ENCODE measurements at regions not wholly inside any gene's neighbourhood (a gene's known extent, or its start where the extent isn't known, plus 50 kb on each side); places are given as distances from the start of the nearest gene placed in this dataset.
A peak's percentile ranks its signal among the peaks of the same experiment; 100 is the strongest.

DNA sequence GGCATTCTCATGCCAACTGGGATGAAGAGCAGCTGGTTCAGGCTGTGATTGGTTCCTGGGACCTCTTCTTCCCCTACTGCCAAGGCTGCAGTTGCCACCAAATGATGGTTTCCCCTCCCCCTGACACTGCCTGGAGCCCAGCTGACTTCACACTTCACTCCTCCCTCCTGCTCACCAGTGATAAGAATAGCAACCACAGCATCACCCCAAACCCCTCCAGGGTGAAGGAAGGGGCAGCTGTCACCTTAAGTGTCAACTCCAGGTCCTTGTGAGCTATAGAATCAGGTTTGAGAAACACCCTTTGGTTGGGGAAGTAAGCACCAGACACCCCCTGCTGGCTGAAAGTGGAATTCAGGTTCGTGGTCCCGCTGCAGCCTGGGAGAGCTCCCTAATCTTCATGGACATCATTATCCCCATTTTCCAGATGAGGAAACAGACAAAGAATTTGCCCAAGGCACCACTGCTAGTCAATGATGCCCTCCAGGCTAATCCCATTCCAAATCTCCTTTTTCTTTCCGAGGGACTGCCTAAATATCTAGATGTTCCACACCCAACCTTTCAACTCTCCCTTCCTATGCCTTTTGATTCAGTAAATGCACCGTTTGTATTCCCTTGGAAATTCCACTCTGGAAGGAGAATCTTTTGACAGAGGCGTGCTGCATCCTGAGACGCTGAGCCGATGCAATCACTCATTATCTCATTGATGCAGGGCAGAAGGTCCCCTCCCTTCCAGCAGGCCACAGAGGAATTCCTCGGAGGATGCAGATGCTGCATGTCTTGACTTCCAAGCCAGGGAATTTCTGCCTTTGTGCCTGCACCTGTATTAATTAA is 50.6 kb upstream of the UQCRFS1 start:
- TF ChIP-seq, protein P1, sequence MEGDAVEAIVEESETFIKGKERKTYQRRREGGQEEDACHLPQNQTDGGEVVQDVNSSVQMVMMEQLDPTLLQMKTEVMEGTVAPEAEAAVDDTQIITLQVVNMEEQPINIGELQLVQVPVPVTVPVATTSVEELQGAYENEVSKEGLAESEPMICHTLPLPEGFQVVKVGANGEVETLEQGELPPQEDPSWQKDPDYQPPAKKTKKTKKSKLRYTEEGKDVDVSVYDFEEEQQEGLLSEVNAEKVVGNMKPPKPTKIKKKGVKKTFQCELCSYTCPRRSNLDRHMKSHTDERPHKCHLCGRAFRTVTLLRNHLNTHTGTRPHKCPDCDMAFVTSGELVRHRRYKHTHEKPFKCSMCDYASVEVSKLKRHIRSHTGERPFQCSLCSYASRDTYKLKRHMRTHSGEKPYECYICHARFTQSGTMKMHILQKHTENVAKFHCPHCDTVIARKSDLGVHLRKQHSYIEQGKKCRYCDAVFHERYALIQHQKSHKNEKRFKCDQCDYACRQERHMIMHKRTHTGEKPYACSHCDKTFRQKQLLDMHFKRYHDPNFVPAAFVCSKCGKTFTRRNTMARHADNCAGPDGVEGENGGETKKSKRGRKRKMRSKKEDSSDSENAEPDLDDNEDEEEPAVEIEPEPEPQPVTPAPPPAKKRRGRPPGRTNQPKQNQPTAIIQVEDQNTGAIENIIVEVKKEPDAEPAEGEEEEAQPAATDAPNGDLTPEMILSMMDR (IDR thresholded peaks at IDR 0.05; ENCODE audit: insufficient read depth, low read length): peak; percentile 83
- DNase-seq (ENCODE audit: low read depth): peak; percentile 55
- no peak overlapping the region for H3K4me3 ChIP-seq (ENCODE audit: low read depth, low read length)

DNA sequence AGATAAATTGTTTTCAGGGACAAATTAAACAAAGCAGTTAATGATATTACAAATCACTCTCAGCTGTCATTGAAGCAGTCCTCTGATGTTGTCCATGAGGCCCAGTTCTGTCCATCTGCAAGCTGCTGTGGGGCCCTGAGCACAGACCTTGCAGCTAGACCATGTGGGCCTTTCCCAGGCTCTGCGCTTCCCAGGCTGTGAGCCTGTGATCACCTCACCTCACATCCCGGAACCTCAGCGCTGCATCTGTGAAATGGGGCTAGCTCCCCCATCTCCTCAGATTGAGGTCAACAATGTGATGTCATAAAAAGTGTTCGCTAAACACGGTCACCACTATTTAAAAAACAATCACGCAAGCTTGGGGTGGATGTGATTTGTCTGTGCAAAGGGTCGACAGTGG is 51.9 kb upstream of the UQCRFS1 start:
- TF ChIP-seq, protein P1 (IDR thresholded peaks at IDR 0.05; ENCODE audit: insufficient read depth, low read length): no peak
- H3K4me3 ChIP-seq (ENCODE audit: low read depth, low read length): no peak overlapping the region
- DNase-seq (ENCODE audit: low read depth): no peak

DNA sequence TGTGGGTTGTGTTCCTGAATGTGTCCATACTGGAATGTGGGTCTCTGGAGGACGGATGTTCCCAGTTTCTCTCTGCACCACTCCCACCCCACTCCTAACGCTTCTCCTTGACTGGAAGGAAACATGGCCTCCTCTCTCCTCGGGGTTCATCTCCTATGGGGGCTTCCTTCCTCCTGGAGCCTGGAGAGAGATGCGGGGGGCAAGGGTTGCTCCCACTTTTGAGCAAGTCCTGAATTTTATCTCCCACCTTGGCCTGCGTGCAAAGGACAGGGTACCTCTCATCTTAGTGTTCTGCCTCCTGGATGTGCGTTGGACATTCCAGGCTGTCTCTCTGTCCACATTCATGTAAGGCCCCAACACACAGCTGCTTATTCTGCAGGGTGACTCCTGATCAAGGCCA is 52.5 kb upstream of the UQCRFS1 start:
- no peak for DNase-seq (ENCODE audit: low read depth)
- no peak overlapping the region for H3K4me3 ChIP-seq (ENCODE audit: low read depth, low read length)
- TF ChIP-seq, protein P1 (IDR thresholded peaks at IDR 0.05; ENCODE audit: insufficient read depth, low read length): no peak

DNA sequence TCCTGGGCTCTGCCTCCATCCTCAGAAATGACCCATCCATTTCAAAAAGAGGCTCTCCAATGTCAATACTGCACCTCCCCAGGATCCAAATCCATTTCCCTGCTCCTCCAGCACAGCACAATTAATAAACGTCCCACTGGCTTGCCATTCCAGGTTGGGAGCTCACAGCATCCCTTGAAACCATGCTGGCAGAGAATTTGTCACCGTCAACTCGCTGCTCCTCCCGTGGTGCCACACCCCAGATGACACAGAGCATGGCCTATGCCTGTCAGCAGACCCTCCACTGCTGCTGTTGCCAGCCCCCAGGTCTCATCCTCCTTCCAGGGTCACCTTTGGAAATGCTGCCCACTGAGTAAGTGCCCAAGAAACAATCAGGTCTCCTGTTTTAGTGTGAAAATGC is 53.0 kb upstream of the UQCRFS1 start:
- DNase-seq (ENCODE audit: low read depth): no peak
- TF ChIP-seq, protein P1 (IDR thresholded peaks at IDR 0.05; ENCODE audit: insufficient read depth, low read length): no peak
- no peak overlapping the region for H3K4me3 ChIP-seq (ENCODE audit: low read depth, low read length)

DNA sequence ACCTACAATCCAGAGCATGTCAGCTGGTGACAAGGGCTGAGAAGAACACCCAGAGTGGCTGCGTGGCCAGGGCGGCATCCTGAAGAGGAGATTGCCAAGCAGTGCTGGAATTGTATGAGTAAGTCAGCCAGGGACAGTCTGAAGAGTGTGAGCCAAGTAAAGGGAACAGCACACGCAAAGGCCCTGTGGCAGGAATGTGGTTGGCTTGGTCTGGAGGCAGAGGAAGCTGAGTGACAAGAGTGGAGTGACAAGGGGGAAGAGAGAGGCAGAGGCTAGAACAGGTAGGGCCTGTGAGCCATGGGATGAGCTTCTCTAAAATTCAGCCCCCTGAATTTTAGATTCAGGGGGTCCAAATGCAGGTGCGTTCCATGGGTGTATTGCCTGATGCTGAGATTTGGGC is 53.7 kb upstream of the UQCRFS1 start:
- DNase-seq (ENCODE audit: low read depth): no peak
- H3K4me3 ChIP-seq (ENCODE audit: low read depth, low read length): no peak overlapping the region
- TF ChIP-seq, protein P1 (IDR thresholded peaks at IDR 0.05; ENCODE audit: insufficient read depth, low read length): no peak

DNA sequence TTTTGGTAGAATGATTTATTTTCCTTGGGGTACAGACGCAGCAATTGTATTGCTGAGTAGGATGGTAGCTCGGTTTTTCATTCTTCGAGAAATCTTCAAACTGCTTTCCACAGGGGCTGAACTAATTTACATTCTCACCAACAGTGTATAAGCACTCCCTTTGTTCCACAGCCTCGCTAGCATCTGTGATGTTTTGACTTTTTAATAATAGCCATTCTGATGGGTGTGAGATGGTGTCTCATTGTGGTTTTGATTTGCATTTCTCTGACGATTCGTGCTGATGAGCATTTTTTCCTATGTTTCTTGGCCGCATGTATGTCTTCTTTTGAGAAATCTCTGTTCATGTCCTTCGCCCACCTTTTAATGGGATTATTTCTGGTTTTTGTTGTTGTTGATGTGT is 54.8 kb upstream of the UQCRFS1 start:
- TF ChIP-seq, protein P1 (IDR thresholded peaks at IDR 0.05; ENCODE audit: insufficient read depth, low read length): no peak
- H3K4me3 ChIP-seq (ENCODE audit: low read depth, low read length): no peak overlapping the region
- no peak for DNase-seq (ENCODE audit: low read depth)

DNA sequence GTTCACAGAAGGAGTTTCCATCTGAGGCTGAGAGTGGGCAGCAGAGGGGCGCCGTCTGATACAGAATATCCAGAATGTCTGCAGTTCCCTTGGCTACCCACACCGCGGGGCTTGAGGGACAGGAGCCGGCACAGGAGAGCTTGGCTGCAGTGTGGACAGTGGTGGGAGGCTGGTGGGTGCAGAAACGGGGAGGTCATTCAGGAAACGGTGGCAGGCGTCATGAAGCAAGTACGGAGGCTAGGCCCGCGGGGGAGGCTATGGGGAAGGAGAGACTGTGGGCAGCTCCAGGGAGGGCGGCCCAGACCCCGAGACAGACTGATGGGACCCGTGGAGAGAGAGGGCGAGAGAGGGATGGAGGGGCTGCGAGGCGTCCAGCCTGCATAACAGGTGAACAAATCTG is 55.2 kb upstream of the UQCRFS1 start:
- no peak overlapping the region for H3K4me3 ChIP-seq (ENCODE audit: low read depth, low read length)
- TF ChIP-seq, protein P1 (IDR thresholded peaks at IDR 0.05; ENCODE audit: insufficient read depth, low read length): no peak
- no peak for DNase-seq (ENCODE audit: low read depth)

All from fibroblast of the aortic adventitia (primary cell).